ENCODE measurements at regions not wholly inside any gene's neighbourhood (a gene's known extent, or its start where the extent isn't known, plus 50 kb on each side); places are given as distances from the start of the nearest gene placed in this dataset.

DNA sequence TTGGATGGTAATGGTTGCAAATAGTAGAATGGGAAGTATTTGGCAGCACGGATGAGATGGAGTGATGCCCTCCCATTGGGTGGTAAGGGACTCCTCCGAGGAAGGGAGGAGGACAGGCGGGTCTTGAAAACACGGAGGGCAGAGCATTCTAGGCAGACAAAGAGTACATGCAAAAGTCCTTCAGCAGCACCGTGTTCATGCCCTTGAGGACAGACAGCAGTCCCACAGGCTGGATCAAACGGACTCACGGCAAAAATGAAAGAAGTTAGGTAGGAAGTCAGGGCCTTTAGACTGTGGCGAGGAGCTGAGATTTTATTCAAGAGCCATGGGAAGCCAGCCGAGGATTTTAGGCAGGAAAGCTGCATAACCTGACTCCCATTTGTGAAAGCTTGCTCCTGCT is 253.9 kb downstream of the RHOU start:
- Mint-ChIP-seq H3K4me3 (no peak overlapping the region), H3K4me1 (peaks cover 4% of the 10 kb centered on the region), H3K36me3 (no peaks in the 10 kb centered on the region), H3K27me3 (no peaks in the 10 kb centered on the region), H3K27ac (no peak overlapping the region), H3K9me3 (no peaks in the 10 kb centered on the region)
- no peak for DNase-seq

GRCh38 chr1:228989676-228989991 is 254.4 kb downstream of the RHOU start:
- H3K9me3 Mint-ChIP-seq: no peaks in the 10 kb centered on the region
- DNase-seq: no peak

DNA sequence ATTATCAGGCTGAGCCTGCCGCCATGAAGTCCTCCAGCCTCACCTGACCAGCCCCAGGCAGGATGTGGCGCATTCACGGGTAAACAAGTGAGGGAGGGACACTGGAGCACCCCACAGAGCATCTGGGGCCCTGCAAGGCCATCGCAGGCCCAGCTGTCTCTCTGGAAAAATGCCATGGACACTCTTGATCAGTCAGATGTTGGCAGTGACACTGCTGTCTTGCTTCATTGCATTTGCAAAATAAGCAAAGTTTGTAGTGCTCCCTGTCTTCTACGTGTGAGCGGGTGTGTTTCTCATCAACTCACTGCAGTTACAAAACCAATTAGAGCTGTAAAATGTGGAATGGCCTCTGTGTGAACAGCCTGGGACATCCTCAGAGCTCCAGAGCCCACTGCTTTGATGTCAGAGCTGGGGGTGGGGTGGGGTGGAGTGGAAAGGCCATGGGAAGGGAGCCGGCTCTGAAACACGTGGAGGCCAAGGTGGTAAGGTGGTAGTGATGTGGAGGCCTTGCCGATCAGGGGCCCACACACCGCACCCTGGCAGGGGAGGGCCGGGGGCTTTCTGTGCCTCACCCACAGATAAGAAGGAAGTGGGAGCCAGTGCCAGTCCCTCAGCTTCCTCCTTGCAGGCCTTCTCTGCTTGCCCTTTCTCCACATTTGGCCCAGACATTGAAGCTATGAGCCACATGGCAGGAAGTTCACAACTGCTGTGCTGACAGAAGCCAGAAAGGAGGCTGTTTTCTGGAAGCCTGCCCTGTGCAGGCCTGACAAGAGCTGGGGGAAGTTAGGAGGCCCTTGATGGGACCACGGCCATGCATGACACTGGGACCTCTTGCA is 254.9 kb downstream of the RHOU start:
- Mint-ChIP-seq H3K4me1 (peaks cover 4% of the 10 kb centered on the region), H3K36me3 (no peaks in the 10 kb centered on the region), H3K9me3 (no peaks in the 10 kb centered on the region), H3K4me3 (no peak overlapping the region), H3K27me3 (no peaks in the 10 kb centered on the region), H3K27ac (no peak overlapping the region)
- DNase-seq: no peak

More at GRCh38 chr1:228989676-228989991, 254.4 kb downstream of the RHOU start:
- H3K4me3 Mint-ChIP-seq: no peak overlapping the region
- peaks cover 4% of the 10 kb centered on the region for H3K4me1 Mint-ChIP-seq
- no peaks in the 10 kb centered on the region for H3K36me3 Mint-ChIP-seq
- no peak overlapping the region for H3K27ac Mint-ChIP-seq
- H3K27me3 Mint-ChIP-seq: no peaks in the 10 kb centered on the region

DNA sequence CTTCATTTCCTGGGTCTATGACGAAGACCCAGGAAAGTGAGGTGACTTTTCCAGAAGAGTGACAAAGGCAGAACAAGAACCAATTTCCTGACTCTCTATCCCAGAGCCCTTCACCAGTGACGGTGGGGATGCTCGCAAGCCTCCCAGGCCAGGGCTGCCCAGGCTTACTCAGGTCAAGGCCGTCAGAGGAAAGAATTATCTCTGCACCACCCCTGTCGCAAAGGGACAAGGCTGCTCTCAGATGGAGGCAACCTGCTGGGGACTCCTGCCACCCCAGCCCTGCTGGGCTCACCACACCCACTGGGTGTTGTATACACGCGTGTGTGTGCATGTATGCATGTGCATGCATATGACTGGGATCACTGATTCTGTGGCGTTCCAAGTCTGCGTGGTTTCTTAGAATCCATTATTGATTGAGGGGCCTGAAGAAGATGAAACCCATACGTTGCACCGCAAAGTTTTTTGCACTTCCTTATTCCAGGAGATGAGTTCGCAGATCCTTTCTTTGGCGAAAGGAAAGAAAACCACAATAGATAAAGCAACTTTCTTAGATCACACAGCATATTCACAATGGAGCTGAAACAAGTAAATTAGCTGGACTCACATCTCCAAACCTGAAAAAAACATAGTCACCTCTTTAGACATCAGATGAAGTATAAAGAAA is 255.8 kb downstream of the RHOU start:
- no peak overlapping the region for H3K4me3 Mint-ChIP-seq
- no peak overlapping the region for H3K27ac Mint-ChIP-seq
- no peaks in the 10 kb centered on the region for H3K27me3 Mint-ChIP-seq
- no peaks in the 10 kb centered on the region for H3K36me3 Mint-ChIP-seq
- H3K4me1 Mint-ChIP-seq: peaks cover 4% of the 10 kb centered on the region
- no peak for DNase-seq
- no peaks in the 10 kb centered on the region for H3K9me3 Mint-ChIP-seq

DNA sequence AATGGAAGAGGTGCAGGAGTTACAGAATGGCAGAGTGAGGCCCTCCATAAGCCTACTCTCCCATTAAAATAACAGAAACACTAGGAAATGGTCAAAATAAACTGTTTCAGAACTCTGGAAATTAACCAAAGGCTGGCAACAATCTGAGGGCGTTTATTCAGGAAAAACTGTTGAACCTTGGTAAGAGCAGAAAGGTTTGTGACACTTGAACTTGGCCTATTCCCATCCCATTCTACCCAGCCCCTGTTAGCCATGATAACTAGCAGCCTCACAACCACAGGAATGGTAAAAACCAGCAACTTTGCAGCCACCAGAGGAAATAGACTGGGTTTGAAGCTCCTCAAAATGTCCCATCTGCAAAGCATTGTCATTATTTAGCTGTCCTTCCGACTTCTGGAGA is 256.8 kb downstream of the RHOU start:
- H3K36me3 Mint-ChIP-seq: no peaks in the 10 kb centered on the region
- no peak overlapping the region for H3K27ac Mint-ChIP-seq
- H3K4me1 Mint-ChIP-seq: peaks cover 4% of the 10 kb centered on the region
- H3K4me3 Mint-ChIP-seq: no peak overlapping the region
- H3K9me3 Mint-ChIP-seq: no peaks in the 10 kb centered on the region
- H3K27me3 Mint-ChIP-seq: no peaks in the 10 kb centered on the region
- no peak for DNase-seq

- no peaks in the 10 kb centered on the region for H3K27me3 Mint-ChIP-seq
Measured at GRCh38 chr1:228992907-228993535, 257.7 kb downstream of the RHOU start.

DNA sequence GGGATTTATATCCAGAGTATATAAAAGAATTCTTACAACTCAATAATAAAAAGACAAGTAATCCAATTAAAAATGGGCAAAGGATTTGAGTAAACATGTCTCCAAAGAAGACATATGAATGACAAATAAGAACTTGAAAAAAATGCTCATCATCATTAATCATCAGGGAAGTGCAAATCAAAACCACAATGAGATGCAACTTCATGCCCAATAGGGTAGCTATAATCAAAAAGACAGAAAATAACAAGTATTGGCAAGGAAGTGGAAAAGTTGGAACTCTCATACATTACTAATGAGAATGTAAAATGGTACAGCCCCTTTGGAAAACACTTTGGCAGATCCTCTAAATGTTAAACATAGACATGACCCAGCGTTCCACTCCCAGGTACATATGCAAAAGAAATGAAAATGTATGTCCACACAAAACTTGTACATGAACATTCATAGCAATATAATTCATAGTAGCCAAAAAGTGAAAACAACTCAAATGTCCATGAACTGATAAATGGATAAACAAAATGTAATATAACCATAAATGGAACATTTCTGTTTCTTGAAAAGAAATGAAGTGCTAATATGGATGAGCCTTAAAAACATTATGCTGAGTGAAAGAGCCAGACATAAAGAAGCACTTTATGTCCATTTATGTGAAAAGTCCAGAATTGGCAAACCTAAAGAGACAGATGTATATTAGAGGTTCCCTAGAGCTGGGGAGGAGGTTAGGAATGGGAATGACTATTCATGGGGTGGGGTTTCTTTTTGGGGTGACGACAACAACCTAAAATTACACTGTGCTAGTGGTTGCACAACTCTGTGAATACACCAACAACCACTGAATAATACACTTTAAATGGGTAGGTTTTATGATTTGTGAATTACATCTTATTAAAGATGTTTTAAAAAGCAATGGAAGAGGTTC is 259.7 kb downstream of the RHOU start:
- Mint-ChIP-seq H3K9me3 (no peaks in the 10 kb centered on the region), H3K36me3 (no peaks in the 10 kb centered on the region), H3K27ac (no peak overlapping the region), H3K4me1 (no peaks in the 10 kb centered on the region), H3K27me3 (no peaks in the 10 kb centered on the region), H3K4me3 (no peak overlapping the region)
- DNase-seq: no peak

More at GRCh38 chr1:228992907-228993535, 257.7 kb downstream of the RHOU start:
- no peak for DNase-seq
- Mint-ChIP-seq H3K4me3 (no peak overlapping the region), H3K9me3 (no peaks in the 10 kb centered on the region), H3K36me3 (no peaks in the 10 kb centered on the region), H3K4me1 (peaks cover 4% of the 10 kb centered on the region), H3K27ac (no peak overlapping the region)

DNA sequence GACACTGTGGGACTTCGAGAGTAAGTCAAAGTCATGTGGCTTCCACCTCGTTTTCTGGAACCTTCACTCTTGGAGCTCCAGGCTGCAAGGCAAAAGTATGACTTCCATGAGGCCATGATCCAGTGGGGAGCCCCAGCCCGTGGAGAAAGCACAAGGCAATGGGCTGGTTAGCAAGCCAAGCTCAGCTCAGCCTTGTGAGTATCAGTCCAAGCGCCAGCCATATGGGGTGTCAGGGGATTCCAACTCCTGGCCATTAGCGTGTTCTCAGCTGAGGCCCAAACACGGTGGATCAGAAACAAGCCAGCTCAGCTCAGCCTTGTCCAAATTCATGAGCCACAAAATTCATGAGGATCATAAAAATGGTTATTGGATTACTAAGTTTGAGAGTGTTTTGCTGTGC is 261.0 kb downstream of the RHOU start:
- no peak overlapping the region for H3K4me3 Mint-ChIP-seq
- no peaks in the 10 kb centered on the region for H3K36me3 Mint-ChIP-seq
- no peaks in the 10 kb centered on the region for H3K27me3 Mint-ChIP-seq
- DNase-seq: no peak
- H3K4me1 Mint-ChIP-seq: no peaks in the 10 kb centered on the region
- H3K27ac Mint-ChIP-seq: no peak overlapping the region
- no peaks in the 10 kb centered on the region for H3K9me3 Mint-ChIP-seq

- DNase-seq: no peak
- Mint-ChIP-seq H3K9me3 (no peaks in the 10 kb centered on the region), H3K27ac (no peak overlapping the region), H3K4me1 (peaks cover 4% of the 10 kb centered on the region), H3K27me3 (no peaks in the 10 kb centered on the region), H3K4me3 (no peak overlapping the region), H3K36me3 (no peaks in the 10 kb centered on the region)
Measured at GRCh38 chr1:228997721-228998144, 262.5 kb downstream of the RHOU start.

GRCh38 chr1:228998179-228998578 is 262.9 kb downstream of the RHOU start:
- Mint-ChIP-seq H3K27me3 (no peaks in the 10 kb centered on the region), H3K4me1 (peaks cover 4% of the 10 kb centered on the region), H3K4me3 (no peak overlapping the region), H3K36me3 (no peaks in the 10 kb centered on the region), H3K9me3 (no peaks in the 10 kb centered on the region), H3K27ac (no peak overlapping the region)
- DNase-seq: no peak

- no peak for DNase-seq
- Mint-ChIP-seq H3K27me3 (no peaks in the 10 kb centered on the region), H3K27ac (no peak overlapping the region), H3K4me1 (peaks cover 4% of the 10 kb centered on the region), H3K36me3 (no peaks in the 10 kb centered on the region), H3K9me3 (no peaks in the 10 kb centered on the region), H3K4me3 (no peak overlapping the region)
Measured at GRCh38 chr1:228999446-229000170, 264.3 kb downstream of the RHOU start.

DNA sequence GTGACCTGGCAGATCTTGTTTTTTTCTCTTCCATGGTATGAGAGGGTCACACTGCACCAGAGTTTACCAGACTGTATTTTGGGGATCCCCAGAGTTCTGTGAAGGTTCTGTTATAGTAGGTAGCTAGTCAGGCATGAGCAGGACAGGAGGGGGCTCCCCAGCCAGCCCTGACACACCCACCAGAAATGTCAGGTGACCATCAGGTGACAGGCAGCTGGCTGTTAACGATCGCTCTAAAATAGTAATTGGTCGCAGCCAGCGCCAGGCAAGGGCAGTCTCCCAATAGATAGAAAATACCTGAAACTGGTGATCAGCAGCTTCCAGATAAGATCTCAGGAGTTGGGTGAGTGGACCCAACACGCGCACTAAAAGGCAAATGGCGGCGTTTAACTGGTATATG is 264.9 kb downstream of the RHOU start:
- Mint-ChIP-seq H3K27ac (no peak overlapping the region), H3K4me3 (no peak overlapping the region), H3K4me1 (peaks cover 4% of the 10 kb centered on the region), H3K9me3 (no peaks in the 10 kb centered on the region), H3K27me3 (no peaks in the 10 kb centered on the region), H3K36me3 (no peaks in the 10 kb centered on the region)
- DNase-seq: no peak

GRCh38 chr1:229001467-229002011 is 266.3 kb downstream of the RHOU start:
- H3K27me3 Mint-ChIP-seq: no peaks in the 10 kb centered on the region
- no peak for DNase-seq
- no peak overlapping the region for H3K27ac Mint-ChIP-seq
- no peaks in the 10 kb centered on the region for H3K9me3 Mint-ChIP-seq
- no peaks in the 10 kb centered on the region for H3K36me3 Mint-ChIP-seq
- H3K4me3 Mint-ChIP-seq: no peak overlapping the region
- peaks cover 4% of the 10 kb centered on the region for H3K4me1 Mint-ChIP-seq

- DNase-seq: no peak
- Mint-ChIP-seq H3K4me3 (no peak overlapping the region), H3K4me1 (peaks cover 4% of the 10 kb centered on the region), H3K36me3 (no peaks in the 10 kb centered on the region), H3K27ac (no peak overlapping the region), H3K9me3 (no peaks in the 10 kb centered on the region), H3K27me3 (no peaks in the 10 kb centered on the region)
Measured at GRCh38 chr1:229002037-229002436, 266.8 kb downstream of the RHOU start.

All from activated naive CD8-positive, alpha-beta T cell treated with anti-CD3 and anti-CD28 coated beads for 36 hours (primary cell).